Rectal smooth muscle tissue (tissue), 1 donor: ENCODE measurements at regions not wholly inside any gene's neighbourhood (a gene's known extent, or its start where the extent isn't known, plus 50 kb on each side); places are given as distances from the start of the nearest gene placed in this dataset.

Source experiments
- H3K27ac ChIP-seq: one replicate; pipeline ENCODE4 v1.7.0; 2013; ENCODE audit warnings: low read depth, low read length, inconsistent platforms
- H3K27me3 ChIP-seq: one replicate; pipeline ENCODE4 v1.7.0; 2013; ENCODE audit warnings: low read length; ENCODE audit not compliant: control insufficient read depth, insufficient read depth
- H3K36me3 ChIP-seq: one replicate; pipeline ENCODE4 v1.7.0; 2013; ENCODE audit warnings: low read length; ENCODE audit not compliant: control insufficient read depth, insufficient read depth
- H3K4me1 ChIP-seq: one replicate; pipeline ENCODE4 v1.7.0; 2013; ENCODE audit warnings: low read length; ENCODE audit not compliant: control insufficient read depth, insufficient read depth
- H3K4me3 ChIP-seq: one replicate; pipeline ENCODE4 v1.7.0; 2013; ENCODE audit warnings: low read length
- H3K9ac ChIP-seq: one replicate; pipeline ENCODE4 v1.7.0; 2013; ENCODE audit warnings: low read length

DNA sequence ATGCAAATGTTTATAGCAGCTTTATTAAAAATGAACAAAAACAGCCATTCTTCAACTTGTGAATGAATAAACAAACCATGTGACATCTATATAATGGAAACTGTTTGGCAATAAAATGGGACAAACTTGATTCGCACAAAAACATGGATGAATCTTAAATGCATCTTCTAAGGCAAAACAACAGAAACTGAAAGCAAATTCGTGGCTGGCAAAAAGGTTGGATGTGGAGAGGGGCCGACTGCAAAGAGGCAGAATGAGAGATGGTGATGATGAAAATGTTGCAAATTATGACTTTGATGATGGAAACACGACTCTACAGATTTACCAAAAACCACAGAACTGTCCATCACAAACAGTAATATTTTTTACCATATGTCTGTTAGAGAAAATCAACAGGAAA, 327.0 kb upstream of the NR5A2 start:
- Histone ChIP-seq H3K9ac (no peak overlapping the region), H3K36me3 (no peaks in the 10 kb centered on the region), H3K27ac (no peak overlapping the region), H3K4me3 (no peak overlapping the region), H3K4me1 (no peaks in the 10 kb centered on the region), H3K27me3 (no peaks in the 10 kb centered on the region)

DNA sequence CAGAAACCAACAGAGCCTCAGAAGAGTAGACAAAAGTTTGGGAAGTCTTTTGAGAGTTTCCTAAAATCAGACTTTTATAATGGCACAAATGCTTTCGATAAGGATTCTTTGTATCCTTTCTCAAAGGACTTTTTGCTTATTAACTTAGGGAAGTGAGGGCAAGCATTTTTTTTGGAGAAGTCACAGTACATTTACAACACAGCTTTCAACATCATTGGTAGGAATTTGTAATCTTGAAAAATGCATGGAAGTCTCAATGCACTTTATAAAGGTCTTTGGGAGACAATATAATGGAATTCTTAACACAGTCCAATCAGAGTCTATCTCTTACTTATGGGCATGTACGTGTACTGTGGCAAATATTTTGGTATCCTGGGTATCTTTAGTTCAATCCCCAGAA, 325.8 kb upstream of the NR5A2 start:
- Histone ChIP-seq H3K27me3 (no peaks in the 10 kb centered on the region), H3K36me3 (no peaks in the 10 kb centered on the region), H3K4me1 (no peaks in the 10 kb centered on the region), H3K9ac (no peak overlapping the region), H3K4me3 (no peak overlapping the region), H3K27ac (no peak overlapping the region)

GRCh38 chr1:199704231-199704630, 323.3 kb upstream of the NR5A2 start:
- no peak overlapping the region for H3K4me3 ChIP-seq

GRCh38 chr1:199705825-199706224, 321.7 kb upstream of the NR5A2 start:
- Histone ChIP-seq H3K4me1 (no peaks in the 10 kb centered on the region), H3K36me3 (no peaks in the 10 kb centered on the region), H3K4me3 (no peak overlapping the region), H3K27me3 (no peaks in the 10 kb centered on the region), H3K27ac (no peak overlapping the region), H3K9ac (no peak overlapping the region)

More at GRCh38 chr1:199704231-199704630, 323.3 kb upstream of the NR5A2 start:
- Histone ChIP-seq H3K9ac (no peak overlapping the region), H3K36me3 (no peaks in the 10 kb centered on the region), H3K27ac (no peak overlapping the region), H3K27me3 (no peaks in the 10 kb centered on the region), H3K4me1 (no peaks in the 10 kb centered on the region)

DNA sequence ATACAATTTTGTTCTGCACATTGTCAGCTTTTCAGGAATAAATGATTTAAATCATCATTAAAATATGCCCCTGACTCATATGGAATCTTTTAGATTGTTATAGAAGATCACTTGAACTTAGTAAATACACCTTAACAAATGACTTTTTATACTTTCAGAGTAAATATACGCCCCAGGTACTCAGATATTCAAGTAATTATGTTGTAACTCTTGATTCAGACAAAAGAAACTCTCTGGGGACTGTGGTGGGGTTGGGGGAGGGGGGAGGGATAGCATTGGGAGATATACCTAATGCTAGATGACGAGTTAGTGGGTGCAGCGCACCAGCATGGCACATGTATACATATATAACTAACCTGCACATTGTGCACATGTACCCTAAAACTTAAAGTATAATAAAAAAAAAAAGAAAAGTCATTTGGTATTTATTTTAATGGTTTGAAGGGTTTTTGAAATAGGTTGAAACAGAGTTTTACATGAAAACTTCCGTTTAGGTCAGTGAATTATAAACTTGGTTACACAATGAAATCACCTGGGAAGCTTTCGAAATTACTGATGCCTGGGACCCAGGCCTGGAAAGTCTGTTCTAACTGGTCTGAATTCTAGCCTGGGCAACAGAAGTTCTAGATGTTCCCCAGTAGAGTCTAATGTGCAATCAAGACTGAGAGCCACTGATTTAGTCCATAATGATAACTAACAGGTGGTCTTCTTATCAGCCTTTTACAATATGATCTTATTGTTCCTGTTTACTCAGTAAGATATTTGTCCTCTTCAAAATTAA, 320.5 kb upstream of the NR5A2 start:
- Histone ChIP-seq H3K27ac (no peak overlapping the region), H3K4me3 (no peak overlapping the region), H3K4me1 (no peaks in the 10 kb centered on the region), H3K36me3 (no peaks in the 10 kb centered on the region), H3K27me3 (no peaks in the 10 kb centered on the region), H3K9ac (no peak overlapping the region)

GRCh38 chr1:199710974-199711373, 316.5 kb upstream of the NR5A2 start:
- no peak overlapping the region for H3K27ac ChIP-seq
- H3K27me3 ChIP-seq, result no peaks in the 10 kb centered on the region
- no peaks in the 10 kb centered on the region for H3K4me1 ChIP-seq
- no peak overlapping the region for H3K9ac ChIP-seq
- H3K4me3 ChIP-seq, result no peak overlapping the region
- no peaks in the 10 kb centered on the region for H3K36me3 ChIP-seq

GRCh38 chr1:199716729-199717128, 310.8 kb upstream of the NR5A2 start:
- H3K36me3 ChIP-seq, result no peaks in the 10 kb centered on the region
- no peak overlapping the region for H3K4me3 ChIP-seq

GRCh38 chr1:199719156-199719842, 308.2 kb upstream of the NR5A2 start:
- Histone ChIP-seq H3K9ac (no peak overlapping the region), H3K4me1 (no peaks in the 10 kb centered on the region), H3K27ac (no peak overlapping the region), H3K27me3 (no peaks in the 10 kb centered on the region), H3K4me3 (no peak overlapping the region), H3K36me3 (no peaks in the 10 kb centered on the region)

More at GRCh38 chr1:199716729-199717128, 310.8 kb upstream of the NR5A2 start:
- no peak overlapping the region for H3K27ac ChIP-seq
- no peaks in the 10 kb centered on the region for H3K27me3 ChIP-seq
- no peaks in the 10 kb centered on the region for H3K4me1 ChIP-seq
- H3K9ac ChIP-seq, result no peak overlapping the region

GRCh38 chr1:199720496-199720895, 307.0 kb upstream of the NR5A2 start:
- Histone ChIP-seq H3K4me1 (no peaks in the 10 kb centered on the region), H3K27me3 (no peaks in the 10 kb centered on the region), H3K9ac (no peak overlapping the region), H3K36me3 (no peaks in the 10 kb centered on the region), H3K4me3 (no peak overlapping the region), H3K27ac (no peak overlapping the region)

DNA sequence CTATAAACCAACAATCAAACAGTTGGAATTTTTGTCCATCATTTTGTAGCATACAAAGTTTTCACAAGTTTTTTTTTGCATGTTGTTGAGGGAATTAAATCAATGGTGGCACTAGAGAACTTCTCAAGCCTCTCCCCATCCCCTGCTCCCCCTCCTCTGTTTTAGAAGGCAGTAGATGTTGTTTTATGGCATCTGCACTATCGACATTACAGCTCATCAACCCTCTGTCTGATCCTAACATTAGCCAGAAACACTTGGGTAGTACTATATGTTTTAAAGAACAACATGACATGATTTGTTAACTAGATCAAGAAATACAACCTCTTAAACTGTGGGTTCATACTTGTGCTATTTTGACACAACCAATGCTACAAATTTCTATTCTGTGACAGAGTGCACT, 306.5 kb upstream of the NR5A2 start:
- Histone ChIP-seq H3K4me1 (no peaks in the 10 kb centered on the region), H3K36me3 (no peaks in the 10 kb centered on the region), H3K9ac (no peak overlapping the region), H3K27ac (no peak overlapping the region), H3K27me3 (no peaks in the 10 kb centered on the region), H3K4me3 (no peak overlapping the region)

DNA sequence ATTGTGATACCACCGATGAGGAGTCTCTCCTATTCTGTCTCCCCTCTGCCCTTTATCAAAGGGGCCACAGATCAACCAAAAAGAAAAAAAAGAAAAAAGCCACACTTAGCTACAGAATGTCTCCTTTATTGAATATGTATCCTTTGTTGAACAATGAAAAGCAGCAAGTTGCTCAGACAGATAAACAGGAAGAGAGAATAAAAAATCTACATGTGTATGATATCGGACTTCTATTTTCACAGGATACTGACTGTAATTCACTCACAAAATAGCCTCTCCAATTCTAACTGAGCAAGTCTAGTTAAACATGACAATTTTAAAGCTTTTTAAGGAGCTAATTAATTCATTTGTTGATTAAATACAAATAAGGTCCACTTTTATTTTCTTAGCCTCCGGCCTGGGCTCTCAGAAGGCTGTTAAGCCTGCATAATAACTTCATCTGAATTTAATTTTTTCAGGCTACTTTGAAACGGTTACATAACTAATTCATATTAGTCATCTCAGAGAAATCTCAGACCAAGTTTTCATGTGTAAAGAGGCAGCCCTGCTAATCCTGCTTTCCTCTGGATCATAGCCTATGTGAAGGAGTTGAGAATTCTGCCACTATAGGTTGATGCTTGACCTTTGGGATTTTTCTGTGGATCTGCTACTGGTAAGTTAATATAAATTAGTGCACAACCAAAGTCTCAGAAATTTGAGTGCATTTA, 304.1 kb upstream of the NR5A2 start:
- H3K27ac ChIP-seq, result no peak overlapping the region
- no peaks in the 10 kb centered on the region for H3K36me3 ChIP-seq
- no peak overlapping the region for H3K9ac ChIP-seq
- H3K4me3 ChIP-seq, result no peak overlapping the region
- H3K27me3 ChIP-seq, result no peaks in the 10 kb centered on the region
- no peaks in the 10 kb centered on the region for H3K4me1 ChIP-seq

DNA sequence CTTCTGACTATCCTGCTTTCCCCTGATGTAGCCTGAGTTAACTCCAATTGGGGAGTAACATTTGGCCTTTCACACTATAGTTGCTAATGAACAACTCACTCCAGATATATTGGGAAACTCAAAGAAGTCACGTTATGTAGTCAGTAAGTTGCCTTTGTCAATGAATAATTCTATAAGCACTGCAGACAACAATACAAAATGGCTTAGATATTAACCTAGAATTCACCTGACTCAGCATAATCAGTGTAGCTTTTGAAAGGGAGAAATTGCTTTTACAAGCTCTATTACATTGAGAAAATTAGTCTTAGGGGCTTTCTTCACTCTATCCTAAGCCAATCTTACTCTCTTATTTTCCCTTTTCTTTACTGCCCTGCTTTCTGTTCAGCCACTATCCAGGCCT, 303.5 kb upstream of the NR5A2 start:
- no peak overlapping the region for H3K4me3 ChIP-seq
- H3K27ac ChIP-seq, result no peak overlapping the region
- no peaks in the 10 kb centered on the region for H3K36me3 ChIP-seq
- H3K9ac ChIP-seq, result no peak overlapping the region
- no peaks in the 10 kb centered on the region for H3K27me3 ChIP-seq
- H3K4me1 ChIP-seq, result no peaks in the 10 kb centered on the region
